ENCODE measurements at regions not wholly inside any gene's neighbourhood (a gene's known extent, or its start where the extent isn't known, plus 50 kb on each side); places are given as distances from the start of the nearest gene placed in this dataset.

- Histone ChIP-seq H3K4me1 (ENCODE audit: insufficient read depth, low read length) (peaks cover 25% of the 10 kb centered on the region), H3K27me3 (ENCODE audit: insufficient read depth, low read length) (no peaks in the 10 kb centered on the region; the same call in 1 of the 2 replicates), H3K27ac (ENCODE audit: low read depth, low read length) (no peak overlapping the region), H3K9ac (ENCODE audit: low read depth, low read length) (no peak overlapping the region), H3K4me3 (ENCODE audit: low read length) (no peak overlapping the region), H3K36me3 (ENCODE audit: insufficient read depth, low read length) (no peaks in the 10 kb centered on the region), H3K9me3 (ENCODE audit: insufficient read depth, low read depth, low read length) (no peaks in the 10 kb centered on the region)
- WGBS: 70% methylated on average over 4 of the region's 4 CpGs
Observed at GRCh38 chr4:36815536-36815935, 429.0 kb upstream of the NWD2 start.

- no peak overlapping the region for H3K27ac ChIP-seq (ENCODE audit: low read depth, low read length)
- no peaks in the 10 kb centered on the region for H3K4me1 ChIP-seq (ENCODE audit: insufficient read depth, low read length)
- H3K27me3 ChIP-seq (ENCODE audit: insufficient read depth, low read length): no peaks in the 10 kb centered on the region
- 0 out of 2 replicates have a peak, but pooled peaks cover under 1% of the 10 kb centered on the region for H3K9me3 ChIP-seq (ENCODE audit: insufficient read depth, low read depth, low read length)
- no peaks in the 10 kb centered on the region for H3K36me3 ChIP-seq (ENCODE audit: insufficient read depth, low read length)
- no peak overlapping the region for H3K9ac ChIP-seq (ENCODE audit: low read depth, low read length)
- WGBS: 93% methylated on average over 12 of the region's 12 CpGs
- no peak overlapping the region for H3K4me3 ChIP-seq (ENCODE audit: low read length)
Observed at GRCh38 chr4:36823199-36823967, 421.2 kb upstream of the NWD2 start.

- Histone ChIP-seq H3K9me3 (ENCODE audit: insufficient read depth, low read depth, low read length) (0 out of 2 replicates have a peak, but pooled peaks cover 2% of the 10 kb centered on the region), H3K27ac (ENCODE audit: low read depth, low read length) (no peak overlapping the region), H3K27me3 (ENCODE audit: insufficient read depth, low read length) (no peaks in the 10 kb centered on the region), H3K9ac (ENCODE audit: low read depth, low read length) (no peak overlapping the region), H3K4me1 (ENCODE audit: insufficient read depth, low read length) (no peaks in the 10 kb centered on the region), H3K36me3 (ENCODE audit: insufficient read depth, low read length) (no peaks in the 10 kb centered on the region), H3K4me3 (ENCODE audit: low read length) (no peak overlapping the region)
- WGBS: 80% methylated on average over 3 of the region's 3 CpGs
Observed at GRCh38 chr4:36824682-36825081, 419.9 kb upstream of the NWD2 start.

GRCh38 chr4:36835246-36835645 lies 409.3 kb upstream of the NWD2 start:
- peaks cover 12% of the 10 kb centered on the region for H3K4me1 ChIP-seq (ENCODE audit: insufficient read depth, low read length)
- no peak overlapping the region for H3K4me3 ChIP-seq (ENCODE audit: low read length)
- 82% methylated on average over 4 of the region's 4 CpGs for WGBS
- no peaks in the 10 kb centered on the region for H3K36me3 ChIP-seq (ENCODE audit: insufficient read depth, low read length)
- no peak overlapping the region for H3K27ac ChIP-seq (ENCODE audit: low read depth, low read length)
- H3K9me3 ChIP-seq (ENCODE audit: insufficient read depth, low read depth, low read length): no peaks in the 10 kb centered on the region
- no peak overlapping the region for H3K9ac ChIP-seq (ENCODE audit: low read depth, low read length)
- no peaks in the 10 kb centered on the region for H3K27me3 ChIP-seq (ENCODE audit: insufficient read depth, low read length)

GRCh38 chr4:36841583-36842326 lies 402.8 kb upstream of the NWD2 start:
- Histone ChIP-seq H3K27me3 (ENCODE audit: insufficient read depth, low read length) (no peaks in the 10 kb centered on the region), H3K27ac (ENCODE audit: low read depth, low read length) (no peak overlapping the region; the same call in 1 of the 2 replicates), H3K36me3 (ENCODE audit: insufficient read depth, low read length) (no peaks in the 10 kb centered on the region), H3K9me3 (ENCODE audit: insufficient read depth, low read depth, low read length) (no peaks in the 10 kb centered on the region), H3K9ac (ENCODE audit: low read depth, low read length) (no peak overlapping the region), H3K4me3 (ENCODE audit: low read length) (no peak overlapping the region), H3K4me1 (ENCODE audit: insufficient read depth, low read length) (no peaks in the 10 kb centered on the region)
- WGBS: 79% methylated on average over 8 of the region's 9 CpGs

GRCh38 chr4:36844448-36844847 lies 400.1 kb upstream of the NWD2 start:
- Histone ChIP-seq H3K36me3 (ENCODE audit: insufficient read depth, low read length) (no peaks in the 10 kb centered on the region), H3K9ac (ENCODE audit: low read depth, low read length) (no peak overlapping the region), H3K4me1 (ENCODE audit: insufficient read depth, low read length) (no peaks in the 10 kb centered on the region), H3K9me3 (ENCODE audit: insufficient read depth, low read depth, low read length) (no peaks in the 10 kb centered on the region), H3K27ac (ENCODE audit: low read depth, low read length) (no peak overlapping the region), H3K27me3 (ENCODE audit: insufficient read depth, low read length) (no peaks in the 10 kb centered on the region), H3K4me3 (ENCODE audit: low read length) (no peak overlapping the region)

GRCh38 chr4:36852856-36853255 lies 391.7 kb upstream of the NWD2 start:
- Histone ChIP-seq H3K9me3 (ENCODE audit: insufficient read depth, low read depth, low read length) (no peaks in the 10 kb centered on the region), H3K9ac (ENCODE audit: low read depth, low read length) (no peak overlapping the region), H3K4me1 (ENCODE audit: insufficient read depth, low read length) (no peaks in the 10 kb centered on the region), H3K4me3 (ENCODE audit: low read length) (no peak overlapping the region), H3K27me3 (ENCODE audit: insufficient read depth, low read length) (no peaks in the 10 kb centered on the region), H3K36me3 (ENCODE audit: insufficient read depth, low read length) (no peaks in the 10 kb centered on the region), H3K27ac (ENCODE audit: low read depth, low read length) (no peak overlapping the region)
- WGBS: 87% methylated on average over 4 of the region's 4 CpGs

- Histone ChIP-seq H3K4me1 (ENCODE audit: insufficient read depth, low read length) (no peaks in the 10 kb centered on the region), H3K27me3 (ENCODE audit: insufficient read depth, low read length) (no peaks in the 10 kb centered on the region), H3K27ac (ENCODE audit: low read depth, low read length) (no peak overlapping the region), H3K9ac (ENCODE audit: low read depth, low read length) (no peak overlapping the region), H3K36me3 (ENCODE audit: insufficient read depth, low read length) (no peaks in the 10 kb centered on the region), H3K9me3 (ENCODE audit: insufficient read depth, low read depth, low read length) (no peaks in the 10 kb centered on the region), H3K4me3 (ENCODE audit: low read length) (no peak overlapping the region)
- 81% methylated on average over 5 of the region's 5 CpGs for WGBS
Observed at GRCh38 chr4:36854554-36854953, 390.0 kb upstream of the NWD2 start.

- H3K9me3 ChIP-seq (ENCODE audit: insufficient read depth, low read depth, low read length): no peaks in the 10 kb centered on the region
- H3K4me3 ChIP-seq (ENCODE audit: low read length): no peak overlapping the region
- H3K4me1 ChIP-seq (ENCODE audit: insufficient read depth, low read length): no peaks in the 10 kb centered on the region
- no peak overlapping the region for H3K27ac ChIP-seq (ENCODE audit: low read depth, low read length)
- no peaks in the 10 kb centered on the region for H3K27me3 ChIP-seq (ENCODE audit: insufficient read depth, low read length)
- no peaks in the 10 kb centered on the region for H3K36me3 ChIP-seq (ENCODE audit: insufficient read depth, low read length)
- WGBS: 100% methylated on average over 2 of the region's 2 CpGs
- no peak overlapping the region for H3K9ac ChIP-seq (ENCODE audit: low read depth, low read length)
Observed at GRCh38 chr4:36863601-36864000, 380.9 kb upstream of the NWD2 start.

GRCh38 chr4:36870121-36870520 lies 374.4 kb upstream of the NWD2 start:
- H3K36me3 ChIP-seq (ENCODE audit: insufficient read depth, low read length): no peaks in the 10 kb centered on the region
- H3K27me3 ChIP-seq (ENCODE audit: insufficient read depth, low read length): no peaks in the 10 kb centered on the region
- no peak overlapping the region for H3K27ac ChIP-seq (ENCODE audit: low read depth, low read length)
- no peak overlapping the region for H3K4me3 ChIP-seq (ENCODE audit: low read length)
- H3K9me3 ChIP-seq (ENCODE audit: insufficient read depth, low read depth, low read length): no peaks in the 10 kb centered on the region
- peaks cover 3% of the 10 kb centered on the region; the same call in 1 of the 2 replicates for H3K4me1 ChIP-seq (ENCODE audit: insufficient read depth, low read length)
- no peak overlapping the region for H3K9ac ChIP-seq (ENCODE audit: low read depth, low read length)

GRCh38 chr4:36872679-36873078 lies 371.9 kb upstream of the NWD2 start:
- WGBS: 91% methylated on average over 1 of the region's 1 CpG
- H3K27me3 ChIP-seq (ENCODE audit: insufficient read depth, low read length): no peaks in the 10 kb centered on the region
- H3K27ac ChIP-seq (ENCODE audit: low read depth, low read length): no peak overlapping the region

More at GRCh38 chr4:36872679-36873078, 371.9 kb upstream of the NWD2 start:
- H3K4me3 ChIP-seq (ENCODE audit: low read length): no peak overlapping the region
- no peaks in the 10 kb centered on the region for H3K36me3 ChIP-seq (ENCODE audit: insufficient read depth, low read length)
- H3K4me1 ChIP-seq (ENCODE audit: insufficient read depth, low read length): peaks cover 3% of the 10 kb centered on the region; the same call in 1 of the 2 replicates
- no peak overlapping the region for H3K9ac ChIP-seq (ENCODE audit: low read depth, low read length)
- H3K9me3 ChIP-seq (ENCODE audit: insufficient read depth, low read depth, low read length): no peaks in the 10 kb centered on the region

All from HUES64 (cell line).